WTC11 (cell line): ENCODE measurements at regions not wholly inside any gene's neighbourhood (a gene's known extent, or its start where the extent isn't known, plus 50 kb on each side); places are given as distances from the start of the nearest gene placed in this dataset.

Experiments used
- ATAC-seq: fragments of 200-7000 bp; cut with Tn5 transposase; 2 replicates; pipeline ENCODE4 v1.10.0; 2021; ENCODE audit warnings: mild to moderate bottlenecking, moderate library complexity
- CTCF ChIA-PET: fragments of 300-600 bp; sonication (Branson Sonifier 250); formaldehyde crosslinking; loops from one replicate; lab custom pipeline; 2021; ENCODE audit warnings: antibody characterized with exemption; lab: Charles Lee
- POLR2A ChIA-PET: fragments of 350-600 bp; sonication (Branson Sonifier 250); formaldehyde crosslinking; loops from one replicate; lab custom pipeline; 2021; ENCODE audit warnings: antibody characterized with exemption; lab: Charles Lee
- DNase-seq: peaks from one replicate; pipeline ENCODE4 v3.0.0; 2021; ENCODE audit warnings: low spot score
- H3K27ac Mint-ChIP-seq: 2 replicates; pipeline ENCODE4 v1.8.0; 2021; ENCODE audit warnings: mixed read lengths
- H3K27me3 Mint-ChIP-seq: 2 replicates; pipeline ENCODE4 v1.8.0; 2021; ENCODE audit warnings: low read depth, mild to moderate bottlenecking, moderate library complexity, mixed read lengths
- H3K36me3 Mint-ChIP-seq: 2 replicates; pipeline ENCODE4 v1.8.0; 2021; ENCODE audit warnings: mixed read lengths
- H3K4me1 Mint-ChIP-seq: 2 replicates; pipeline ENCODE4 v1.8.0; 2022; ENCODE audit warnings: mixed read lengths
- H3K4me3 Mint-ChIP-seq: 2 replicates; pipeline ENCODE4 v1.8.0; 2021; ENCODE audit warnings: mild to moderate bottlenecking, moderate library complexity, mixed read lengths
- H3K9me3 Mint-ChIP-seq: 2 replicates; pipeline ENCODE4 v1.8.0; 2021; ENCODE audit warnings: mixed read lengths
- ATF1 ChIP-seq: sonication (generic); formaldehyde crosslinking; IDR thresholded peaks from 2 replicates; pipeline ENCODE4 v1.8.1; 2023; ENCODE audit warnings: mild to moderate bottlenecking, moderate library complexity, missing genetic modification reagents
- FOXJ3 ChIP-seq: sonication (generic); formaldehyde crosslinking; IDR thresholded peaks from 2 replicates; pipeline ENCODE4 v1.9.0; 2021; ENCODE audit warnings: missing genetic modification reagents, mild to moderate bottlenecking, borderline replicate concordance
- FOXP4 ChIP-seq: sonication (generic); formaldehyde crosslinking; IDR thresholded peaks from 2 replicates; pipeline ENCODE4 v1.8.0; 2022; ENCODE audit warnings: mild to moderate bottlenecking, missing genetic modification reagents
- GTF2I ChIP-seq: fragments of 250-450 bp; sonication (Bioruptor Pico); conservative IDR thresholded peaks from 2 replicates; pipeline ENCODE4 v1.4.0; 2021; ENCODE audit warnings: mild to moderate bottlenecking
- KAT7 ChIP-seq: sonication (generic); formaldehyde crosslinking; IDR thresholded peaks from 2 replicates; pipeline ENCODE4 v1.8.1; 2023; ENCODE audit warnings: missing genetic modification reagents, mild to moderate bottlenecking, borderline replicate concordance
- MXD4 ChIP-seq: fragments of 250-450 bp; sonication (Bioruptor Pico); IDR thresholded peaks from 2 replicates; pipeline ENCODE4 v1.8.0; 2021; ENCODE audit warnings: mild to moderate bottlenecking, moderate library complexity, borderline replicate concordance
- NFATC4 ChIP-seq: fragments of 250-450 bp; sonication (Bioruptor Pico); IDR thresholded peaks from 2 replicates; pipeline ENCODE4 v1.9.0; 2021; ENCODE audit warnings: mild to moderate bottlenecking
- NFE2L1 ChIP-seq: sonication (generic); formaldehyde crosslinking; IDR thresholded peaks from 2 replicates; pipeline ENCODE4 v1.8.1; 2023; ENCODE audit warnings: missing genetic modification reagents
- NR1H2 ChIP-seq: sonication (generic); formaldehyde crosslinking; IDR thresholded peaks from 2 replicates; pipeline ENCODE4 v1.9.0; 2021; ENCODE audit warnings: mild to moderate bottlenecking, moderate library complexity, missing genetic modification reagents
- NR3C1 ChIP-seq: sonication (generic); formaldehyde crosslinking; conservative IDR thresholded peaks from 2 replicates; pipeline ENCODE4 v1.8.1; 2023; ENCODE audit warnings: low read depth, mild to moderate bottlenecking, missing genetic modification reagents
- OVOL2 ChIP-seq: fragments of 250-450 bp; sonication (Bioruptor Pico); IDR thresholded peaks from 2 replicates; pipeline ENCODE4 v1.9.0; 2021; ENCODE audit warnings: mild to moderate bottlenecking, borderline replicate concordance
- RELA ChIP-seq: sonication (generic); formaldehyde crosslinking; IDR thresholded peaks from 2 replicates; pipeline ENCODE4 v1.8.1; 2022; ENCODE audit warnings: missing genetic modification reagents, mild to moderate bottlenecking, borderline replicate concordance
- RORB ChIP-seq: fragments of 250-450 bp; sonication (Bioruptor Pico); IDR thresholded peaks from 2 replicates; pipeline ENCODE4 v1.9.0; 2021; ENCODE audit warnings: mild to moderate bottlenecking
- SMAD3 ChIP-seq: sonication (generic); formaldehyde crosslinking; IDR thresholded peaks from 2 replicates; pipeline ENCODE4 v1.8.0; 2022; ENCODE audit warnings: missing genetic modification reagents, mild to moderate bottlenecking, borderline replicate concordance
- TCF7 ChIP-seq: sonication (generic); formaldehyde crosslinking; IDR thresholded peaks from 2 replicates; pipeline ENCODE4 v1.8.0; 2022; ENCODE audit warnings: mild to moderate bottlenecking, low read depth, missing genetic modification reagents, moderate library complexity
- TEAD4 ChIP-seq: sonication (generic); formaldehyde crosslinking; IDR thresholded peaks from 2 replicates; pipeline ENCODE4 v1.8.0; 2022; ENCODE audit warnings: mild to moderate bottlenecking, missing genetic modification reagents
- USF2 ChIP-seq: sonication (generic); formaldehyde crosslinking; IDR thresholded peaks from 2 replicates; pipeline ENCODE4 v1.8.1; 2023; ENCODE audit warnings: mild to moderate bottlenecking, missing genetic modification reagents, moderate library complexity
- ZBTB43 ChIP-seq: sonication (generic); formaldehyde crosslinking; IDR thresholded peaks from 2 replicates; pipeline ENCODE4 v1.8.1; 2023; ENCODE audit warnings: mild to moderate bottlenecking, missing genetic modification reagents
- ZNF396 ChIP-seq: fragments of 250-450 bp; sonication (Bioruptor Pico); IDR thresholded peaks from 2 replicates; pipeline ENCODE4 v1.8.0; 2021; ENCODE audit warnings: mild to moderate bottlenecking, moderate library complexity, borderline replicate concordance
- ZNF423 ChIP-seq: fragments of 250-450 bp; sonication (Bioruptor Pico); IDR thresholded peaks from 2 replicates; pipeline ENCODE4 v2.1.2; 2022; ENCODE audit warnings: mild to moderate bottlenecking, moderate library complexity
- ZNF425 ChIP-seq: fragments of 250-450 bp; sonication (Bioruptor Pico); conservative IDR thresholded peaks from 2 replicates; pipeline ENCODE4 v1.9.0; 2021; ENCODE audit warnings: mild to moderate bottlenecking
- TF ChIP-seq, protein P1 (sequence below): fragments of 250-450 bp; sonication (Bioruptor Pico); IDR thresholded peaks from 2 replicates; pipeline ENCODE4 v2.1.2; 2022; ENCODE audit warnings: mild to moderate bottlenecking, moderate library complexity
- TF ChIP-seq, protein P2 (sequence below): sonication (generic); formaldehyde crosslinking; IDR thresholded peaks from 2 replicates; pipeline ENCODE4 v1.8.1; 2023; ENCODE audit warnings: mild to moderate bottlenecking, missing genetic modification reagents

DNA sequence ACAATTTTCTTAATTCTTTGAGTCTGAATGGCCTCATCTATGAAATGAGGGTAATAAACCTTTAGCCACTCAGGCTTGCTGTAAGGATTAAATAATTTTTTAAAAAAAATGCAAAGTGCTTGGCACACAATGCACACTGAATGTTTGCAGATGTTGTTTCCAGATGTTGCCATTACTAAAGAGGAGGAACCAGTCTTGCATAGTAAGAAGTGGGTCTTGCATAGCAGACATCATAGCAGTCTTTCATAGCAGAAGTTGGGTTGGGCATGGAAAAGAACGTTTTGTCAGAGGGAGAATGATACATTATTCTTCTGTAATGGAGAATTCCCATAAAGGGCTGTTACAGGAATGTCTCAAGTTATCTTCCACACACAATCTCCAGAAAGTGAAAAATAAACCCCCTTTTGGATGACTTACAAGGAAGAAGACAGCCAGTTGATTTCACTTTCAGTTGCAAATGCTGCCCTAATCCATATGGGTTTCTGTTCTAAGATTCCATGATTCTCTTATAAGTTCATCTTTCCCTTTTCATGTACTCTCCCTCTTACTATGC is 327.7 kb downstream of the SUCLG1 start:
- ChIA-PET CTCF (no interaction called here), POLR2A (no interaction called here)
- Mint-ChIP-seq H3K27ac (no peak overlapping the region), H3K4me3 (no peak overlapping the region), H3K36me3 (peaks cover 10% of the 10 kb centered on the region), H3K4me1 (no peaks in the 10 kb centered on the region)
- no peak for ATAC-seq
- no peak for TF ChIP-seq ZNF423 (CRISPR knock-in tag)
- no peak for TF ChIP-seq SMAD3
- TF ChIP-seq NR3C1 (CRISPR knock-in tag) = no peak
- no peak for TF ChIP-seq GTF2I
- TF ChIP-seq ZNF396 (CRISPR knock-in tag) = no peak
- no peak for TF ChIP-seq NR1H2
- TF ChIP-seq KAT7 = no peak
- TF ChIP-seq RELA = no peak
- TF ChIP-seq TCF7 = no peak
- no peak for TF ChIP-seq ZNF425 (CRISPR knock-in tag)
- no peak for TF ChIP-seq NFE2L1 (CRISPR knock-in tag)
- no peak for TF ChIP-seq MXD4 (CRISPR knock-in tag)
- no peak for TF ChIP-seq RORB (CRISPR knock-in tag)
- TF ChIP-seq, protein P1, sequence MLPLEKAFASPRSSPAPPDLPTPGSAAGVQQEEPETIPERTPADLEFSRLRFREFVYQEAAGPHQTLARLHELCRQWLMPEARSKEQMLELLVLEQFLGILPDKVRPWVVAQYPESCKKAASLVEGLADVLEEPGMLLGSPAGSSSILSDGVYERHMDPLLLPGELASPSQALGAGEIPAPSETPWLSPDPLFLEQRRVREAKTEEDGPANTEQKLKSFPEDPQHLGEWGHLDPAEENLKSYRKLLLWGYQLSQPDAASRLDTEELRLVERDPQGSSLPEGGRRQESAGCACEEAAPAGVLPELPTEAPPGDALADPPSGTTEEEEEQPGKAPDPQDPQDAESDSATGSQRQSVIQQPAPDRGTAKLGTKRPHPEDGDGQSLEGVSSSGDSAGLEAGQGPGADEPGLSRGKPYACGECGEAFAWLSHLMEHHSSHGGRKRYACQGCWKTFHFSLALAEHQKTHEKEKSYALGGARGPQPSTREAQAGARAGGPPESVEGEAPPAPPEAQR = no peak
- no peak for TF ChIP-seq FOXJ3 (CRISPR knock-in tag)
- TF ChIP-seq, protein P2, sequence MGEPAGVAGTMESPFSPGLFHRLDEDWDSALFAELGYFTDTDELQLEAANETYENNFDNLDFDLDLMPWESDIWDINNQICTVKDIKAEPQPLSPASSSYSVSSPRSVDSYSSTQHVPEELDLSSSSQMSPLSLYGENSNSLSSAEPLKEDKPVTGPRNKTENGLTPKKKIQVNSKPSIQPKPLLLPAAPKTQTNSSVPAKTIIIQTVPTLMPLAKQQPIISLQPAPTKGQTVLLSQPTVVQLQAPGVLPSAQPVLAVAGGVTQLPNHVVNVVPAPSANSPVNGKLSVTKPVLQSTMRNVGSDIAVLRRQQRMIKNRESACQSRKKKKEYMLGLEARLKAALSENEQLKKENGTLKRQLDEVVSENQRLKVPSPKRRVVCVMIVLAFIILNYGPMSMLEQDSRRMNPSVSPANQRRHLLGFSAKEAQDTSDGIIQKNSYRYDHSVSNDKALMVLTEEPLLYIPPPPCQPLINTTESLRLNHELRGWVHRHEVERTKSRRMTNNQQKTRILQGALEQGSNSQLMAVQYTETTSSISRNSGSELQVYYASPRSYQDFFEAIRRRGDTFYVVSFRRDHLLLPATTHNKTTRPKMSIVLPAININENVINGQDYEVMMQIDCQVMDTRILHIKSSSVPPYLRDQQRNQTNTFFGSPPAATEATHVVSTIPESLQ (CRISPR knock-in tag) = no peak
- TF ChIP-seq FOXP4 (CRISPR knock-in tag) = no peak
- no peak for TF ChIP-seq TEAD4 (CRISPR knock-in tag)
- no peak for TF ChIP-seq NFATC4 (CRISPR knock-in tag)
- TF ChIP-seq, all 79 proteins: peak for 0
- DNase-seq = no peak
- peaks cover 15% of the 10 kb centered on the region for H3K9me3 Mint-ChIP-seq
- H3K27me3 Mint-ChIP-seq = no peaks in the 10 kb centered on the region

GRCh38 chr2:84129018-84129417 is 330.1 kb downstream of the SUCLG1 start:
- ATAC-seq = no peak
- TF ChIP-seq NFATC4 (CRISPR knock-in tag) = no peak
- TF ChIP-seq, protein P1 = no peak
- TF ChIP-seq USF2 (CRISPR knock-in tag) = no peak
- TF ChIP-seq MXD4 (CRISPR knock-in tag) = no peak
- no peak for TF ChIP-seq FOXP4 (CRISPR knock-in tag)
- TF ChIP-seq OVOL2 (CRISPR knock-in tag) = no peak
- no peak for TF ChIP-seq ATF1 (CRISPR knock-in tag)
- no peak for TF ChIP-seq ZBTB43 (CRISPR knock-in tag)

More at GRCh38 chr2:84129018-84129417, 330.1 kb downstream of the SUCLG1 start:
- no peak for DNase-seq
- H3K36me3 Mint-ChIP-seq = peaks cover 10% of the 10 kb centered on the region
- no peaks in the 10 kb centered on the region for H3K4me1 Mint-ChIP-seq
- no peaks in the 10 kb centered on the region for H3K27me3 Mint-ChIP-seq
- ChIA-PET CTCF (no interaction called here), POLR2A (no interaction called here)
- H3K27ac Mint-ChIP-seq = no peak overlapping the region
- no peak overlapping the region for H3K4me3 Mint-ChIP-seq
- H3K9me3 Mint-ChIP-seq = peaks cover 15% of the 10 kb centered on the region
